Activated T-helper 1 cell treated with anti-CD3 and anti-CD28 coated beads, Interleukin-2, amount 50 U/mL, for 16 hours (primary cell): ENCODE measurements at regions not wholly inside any gene's neighbourhood (a gene's known extent, or its start where the extent isn't known, plus 50 kb on each side); places are given as distances from the start of the nearest gene placed in this dataset.
"Not testable (repeated sequence)": the region's sequence is repeated elsewhere in the genome, so short reads cannot be mapped to it uniquely, and the experiment has no call there.

Experiments
- DNase-seq, 2 donors: peaks; one replicate each; pipeline ENCODE4 v3.0.0-alpha.2; 2020; ENCODE audit warnings: low read depth in 1 of 2, low spot score in 1 of 2

- DNase-seq, result not testable (repeated sequence)
Measured at GRCh38 chr6:141969768-141970415, 162.8 kb upstream of the GJE1 start.

DNA sequence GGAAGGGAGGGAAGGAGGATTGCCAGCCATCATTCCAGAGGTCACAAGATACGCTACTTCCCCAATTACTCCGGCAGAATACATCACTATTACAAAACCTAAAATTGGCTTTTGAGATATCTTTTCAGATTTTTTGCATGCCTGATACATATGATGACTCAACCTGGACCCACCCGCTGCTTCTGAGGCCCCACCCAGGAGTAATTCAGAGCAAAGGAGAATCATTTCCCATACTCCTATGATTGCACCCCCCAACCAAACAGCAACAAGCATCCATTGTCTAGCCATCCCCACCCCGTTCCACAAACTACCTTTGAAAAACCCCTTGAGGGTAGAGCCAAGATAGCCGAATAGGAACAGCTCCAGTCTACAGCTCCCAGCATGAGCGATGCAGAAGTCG lies 163.5 kb upstream of the GJE1 start:
- DNase-seq, result no peak

- DNase-seq, result no peak
Measured at GRCh38 chr6:141968632-141969031, 164.1 kb upstream of the GJE1 start.

DNA sequence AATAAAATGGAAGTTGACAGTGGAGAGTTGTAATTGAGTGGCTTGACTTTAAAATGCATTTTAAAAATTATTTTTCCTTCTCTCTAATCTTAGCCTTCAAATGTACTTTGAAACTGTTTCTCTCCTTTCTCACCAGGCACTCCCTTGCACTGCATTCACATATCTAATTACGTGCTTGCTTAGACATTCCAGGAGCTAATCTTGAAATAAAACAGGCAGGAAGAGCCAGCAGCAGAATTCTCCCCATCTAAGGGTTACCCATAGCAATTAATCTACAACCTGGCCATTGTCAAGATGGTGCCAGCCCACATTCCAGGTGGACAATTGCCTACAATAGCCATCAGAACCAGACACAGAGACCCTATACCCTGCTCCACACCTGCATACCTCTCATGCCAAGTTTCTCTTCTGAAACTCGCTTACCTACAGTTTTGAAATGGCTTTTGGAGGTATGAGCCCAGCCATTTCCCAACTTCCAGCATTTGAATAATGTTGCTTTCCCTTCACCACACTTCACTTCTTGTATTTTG lies 167.6 kb upstream of the GJE1 start:
- DNase-seq, result no peak

- no peak for DNase-seq
Measured at GRCh38 chr6:141963543-141964295, 169.0 kb upstream of the GJE1 start.

GRCh38 chr6:141957271-141957670 lies 175.5 kb upstream of the GJE1 start:
- no peak for DNase-seq

DNA sequence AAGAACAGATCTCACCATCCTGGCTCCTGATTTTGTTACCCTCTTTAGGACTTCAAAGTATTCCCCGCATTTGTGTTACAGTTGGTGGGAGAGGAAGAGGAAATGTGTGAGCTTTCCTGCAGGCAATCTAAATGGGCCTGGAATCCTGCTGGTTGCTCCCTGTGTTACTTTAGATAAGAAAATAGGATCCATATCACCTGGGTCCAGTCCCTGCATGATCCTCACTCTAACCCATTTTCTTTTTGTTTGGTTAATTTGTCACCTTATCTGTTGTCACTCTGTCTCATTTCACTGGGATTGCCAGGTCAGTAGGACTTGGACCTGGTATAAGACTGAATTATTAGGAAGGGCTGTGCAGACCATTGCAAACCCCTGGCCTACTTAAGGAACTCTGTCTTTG lies 175.9 kb upstream of the GJE1 start:
- no peak for DNase-seq

DNA sequence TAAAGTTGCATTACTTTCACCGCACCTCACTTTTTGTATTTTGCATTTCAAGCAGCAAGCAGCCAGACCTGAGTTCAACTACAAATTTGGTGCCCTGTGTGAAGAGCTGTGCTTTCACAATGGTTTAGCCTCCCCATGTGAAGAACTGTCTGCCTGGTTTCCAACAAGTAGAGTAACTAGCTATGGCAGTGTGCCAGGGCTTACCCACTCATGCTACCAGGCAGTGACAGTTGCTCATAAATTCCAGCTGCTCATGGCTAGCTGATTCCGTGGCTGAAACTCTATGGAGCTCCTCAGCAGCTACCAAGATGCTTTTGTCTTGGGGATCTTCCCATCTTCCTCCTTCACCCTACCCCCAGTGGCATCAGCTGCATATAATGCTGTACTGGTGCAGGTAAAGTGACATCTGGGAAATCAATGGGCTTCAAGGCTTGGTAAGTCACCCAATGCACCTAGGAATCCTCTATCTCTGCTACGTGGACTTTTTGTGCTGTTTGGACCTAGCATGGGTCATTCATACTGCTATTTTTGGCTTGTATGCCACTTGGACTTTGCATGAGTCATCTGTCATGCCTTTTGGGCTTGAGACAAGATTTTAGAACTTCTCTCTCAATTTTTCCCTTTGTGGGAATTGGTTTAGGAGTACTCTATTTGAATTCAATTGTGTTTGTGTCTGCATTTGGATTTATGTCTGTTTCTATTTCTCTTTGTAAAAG lies 176.5 kb upstream of the GJE1 start:
- no peak for DNase-seq

GRCh38 chr6:141953072-141953471 lies 179.7 kb upstream of the GJE1 start:
- no peak for DNase-seq

GRCh38 chr6:141946502-141946901 lies 186.2 kb upstream of the GJE1 start:
- DNase-seq, result no peak

GRCh38 chr6:141938664-141939063 lies 194.1 kb upstream of the GJE1 start:
- DNase-seq, result no peak

GRCh38 chr6:141932685-141933084 lies 200.0 kb upstream of the GJE1 start:
- no peak for DNase-seq

GRCh38 chr6:141926200-141926900 lies 206.4 kb upstream of the GJE1 start:
- not testable (repeated sequence) for DNase-seq

- DNase-seq, result no peak
Measured at GRCh38 chr6:141925001-141925400, 207.7 kb upstream of the GJE1 start.

GRCh38 chr6:141922898-141923297 lies 209.8 kb upstream of the GJE1 start:
- DNase-seq, result no peak

- DNase-seq, result not testable (repeated sequence)
Measured at GRCh38 chr6:141916682-141917505, 215.8 kb upstream of the GJE1 start.

- DNase-seq, result no peak
Measured at GRCh38 chr6:141914646-141915045, 218.1 kb upstream of the GJE1 start.

DNA sequence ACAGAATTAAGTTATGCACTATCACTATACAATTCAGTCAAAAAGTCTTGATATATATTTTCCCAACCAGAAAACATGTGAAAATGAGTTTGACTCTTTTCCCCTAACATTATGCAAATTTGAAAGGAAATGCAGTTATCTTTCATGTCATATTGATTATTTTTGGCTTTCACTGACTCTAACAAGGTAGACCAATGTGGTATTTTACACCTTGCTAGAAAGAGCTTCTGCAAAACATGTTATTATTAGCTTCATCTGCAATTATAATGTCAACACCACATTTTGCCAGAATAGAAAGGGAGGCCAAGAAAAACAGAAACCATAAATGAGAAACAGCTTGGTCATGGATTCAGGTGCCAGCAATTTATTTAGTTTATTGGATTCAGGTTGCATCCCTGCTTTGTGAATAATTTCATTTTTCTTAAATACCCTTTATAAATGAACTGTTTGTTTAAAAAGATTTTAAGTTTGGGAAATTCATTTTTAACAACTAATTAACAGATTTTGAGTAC lies 226.1 kb upstream of the GJE1 start:
- DNase-seq, result no peak

DNA sequence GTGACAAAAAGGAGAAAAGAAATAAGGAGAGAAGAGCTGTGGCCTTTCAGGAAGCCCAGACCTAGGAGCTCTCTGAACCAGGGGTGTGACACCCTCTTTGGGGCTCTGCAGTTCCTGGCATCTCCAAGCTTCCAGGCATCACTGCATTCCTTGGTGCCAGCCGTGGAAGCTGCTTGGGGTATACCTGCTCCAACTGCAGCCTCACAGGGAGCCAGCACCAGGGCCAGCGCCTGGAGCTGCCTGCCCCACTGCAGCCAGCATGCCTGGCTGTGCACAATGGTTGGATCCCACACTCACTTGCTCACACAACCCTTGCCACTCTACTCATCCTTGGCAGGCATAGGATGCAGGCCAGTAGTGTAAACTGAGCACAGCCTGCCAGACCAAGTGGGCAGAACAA lies 242.1 kb upstream of the GJE1 start:
- DNase-seq, result no peak

GRCh38 chr6:141884850-141885249 lies 247.9 kb upstream of the GJE1 start:
- no peak for DNase-seq
